ENCODE measurements at regions not wholly inside any gene's neighbourhood (a gene's known extent, or its start where the extent isn't known, plus 50 kb on each side); places are given as distances from the start of the nearest gene placed in this dataset.

- ChIA-PET POLR2A (no interaction called here), CTCF (no interaction called here)
- no peak for FAIRE-seq
- Histone ChIP-seq H3K9ac (replicated peaks; ENCODE audit: extremely low read depth, insufficient read depth, low read length) (no peak overlapping the region), H3K4me2 (ENCODE audit: insufficient read depth, low read length) (no peak overlapping the region), H3K4me3 (replicated peaks in 1 of 3; ENCODE audit: insufficient read depth in 1 of 3, low read depth in 1 of 3, low read length in 3 of 3) (no peak overlapping the region), H3K4me1 (ENCODE audit: control insufficient read depth, extremely low read depth, insufficient read depth, low read length) (no peaks in the 10 kb centered on the region), H3K27ac (ENCODE audit: insufficient read depth, low read depth, low read length) (no peak overlapping the region), H3K36me3 (ENCODE audit: control insufficient read depth in 2 of 2, extremely low read depth in 1 of 2, insufficient read depth in 2 of 2, low read length in 2 of 2) (no peaks in the 10 kb centered on the region), H3K79me2 (ENCODE audit: control insufficient read depth, insufficient read depth, low read length) (no peaks in the 10 kb centered on the region), H3K9me3 (replicated peaks; ENCODE audit: control insufficient read depth, insufficient read depth, low read length) (no peaks in the 10 kb centered on the region), H4K20me1 (replicated peaks; ENCODE audit: control insufficient read depth, extremely low read depth, insufficient read depth, low read length) (no peaks in the 10 kb centered on the region), H2AFZ (ENCODE audit: low read depth, low read length) (no peak overlapping the region), H3K9me1 (replicated peaks; ENCODE audit: control insufficient read depth, extremely low read depth, insufficient read depth, low read length) (no peaks in the 10 kb centered on the region), H3K27me3 (ENCODE audit: control insufficient read depth in 2 of 2, insufficient read depth in 2 of 2, low read length in 2 of 2) (no peaks in the 10 kb centered on the region)
- intact Hi-C loops (cut with micrococcal nuclease), result no loop called here
- DNase-seq (ENCODE audit: low read depth, low spot score), result no peak
- TF ChIP-seq CTCF (IDR thresholded peaks at IDR 0.05; ENCODE audit: extremely low read depth in 1 of 2, insufficient read depth in 1 of 2, low read depth in 1 of 2, low read length in 2 of 2) (peak in 1 of 2 donors; percentile 8), EZH2 (IDR thresholded peaks at IDR 0.05; ENCODE audit: borderline replicate concordance, low read depth, low read length, severe bottlenecking) (no peak)
- dilution Hi-C loops (cut with MboI; ENCODE audit: extremely low pct_ligation_motif_present, low sequenced_read_pairs), result no loop called here
- no TSS peak for BruUV-seq (replicated peaks)
These were observed 230.8 kb downstream of the TMEM47 start for GRCh38 chrX:34426334-34426733.

GRCh38 chrX:34406580-34406979, 250.5 kb downstream of the TMEM47 start:
- ChIA-PET CTCF (no interaction called here), POLR2A (no interaction called here)
- no TSS peak for BruUV-seq (replicated peaks)
- intact Hi-C loops (cut with micrococcal nuclease) (no loop called here), dilution Hi-C loops (cut with MboI; ENCODE audit: extremely low pct_ligation_motif_present, low sequenced_read_pairs) (no loop called here)
- TF ChIP-seq MAX (IDR thresholded peaks at IDR 0.05; ENCODE audit: insufficient read depth, insufficient read length) (no peak), JUN (IDR thresholded peaks at IDR 0.05; ENCODE audit: borderline replicate concordance, insufficient read depth, insufficient read length, low read depth) (no peak), POLR2A (IDR thresholded peaks at IDR 0.05; ENCODE audit: low read depth, low read length) (no peak), MYC (IDR thresholded peaks at IDR 0.05; ENCODE audit: low read depth, low read length) (no peak)
- Histone ChIP-seq H3K27me3 (ENCODE audit: control insufficient read depth in 2 of 2, insufficient read depth in 2 of 2, low read length in 2 of 2) (no peaks in the 10 kb centered on the region), H3K27ac (ENCODE audit: insufficient read depth, low read depth, low read length) (no peak overlapping the region), H3K4me1 (ENCODE audit: control insufficient read depth, extremely low read depth, insufficient read depth, low read length) (no peaks in the 10 kb centered on the region), H3K9me1 (replicated peaks; ENCODE audit: control insufficient read depth, extremely low read depth, insufficient read depth, low read length) (no peaks in the 10 kb centered on the region), H4K20me1 (replicated peaks; ENCODE audit: control insufficient read depth, extremely low read depth, insufficient read depth, low read length) (no peaks in the 10 kb centered on the region), H2AFZ (ENCODE audit: low read depth, low read length) (no peak overlapping the region), H3K9ac (replicated peaks; ENCODE audit: extremely low read depth, insufficient read depth, low read length) (no peak overlapping the region), H3K79me2 (ENCODE audit: control insufficient read depth, insufficient read depth, low read length) (no peaks in the 10 kb centered on the region), H3K9me3 (replicated peaks; ENCODE audit: control insufficient read depth, insufficient read depth, low read length) (no peaks in the 10 kb centered on the region), H3K4me2 (ENCODE audit: insufficient read depth, low read length) (no peak overlapping the region), H3K36me3 (ENCODE audit: control insufficient read depth in 2 of 2, extremely low read depth in 1 of 2, insufficient read depth in 2 of 2, low read length in 2 of 2) (no peaks in the 10 kb centered on the region), H3K4me3 (replicated peaks in 1 of 3; ENCODE audit: insufficient read depth in 1 of 3, low read depth in 1 of 3, low read length in 3 of 3) (no peak overlapping the region)
- FAIRE-seq, result no peak
- DNase-seq (ENCODE audit: low read depth, low spot score), result no peak

Measured in endothelial cell of umbilical vein (primary cell).